Mesenchymal stem cell (in vitro differentiated cells and primary cell): ENCODE measurements at regions not wholly inside any gene's neighbourhood (a gene's known extent, or its start where the extent isn't known, plus 50 kb on each side); places are given as distances from the start of the nearest gene placed in this dataset.

Source experiments
- DNase-seq: peaks from one replicate; pipeline ENCODE4 v3.0.0-alpha.2; 2013
- H2AFZ ChIP-seq: one replicate; pipeline ENCODE4 v1.6.1; 2013; ENCODE audit warnings: low read depth, mild to moderate bottlenecking, control low read depth, inconsistent platforms, low read length, moderate library complexity
- H2AK5ac ChIP-seq: 2 replicates; pipeline ENCODE4 v1.6.1; 2013; ENCODE audit warnings: low read length, moderate library complexity, mild to moderate bottlenecking, inconsistent platforms; ENCODE audit not compliant: severe bottlenecking
- H2BK120ac ChIP-seq: one replicate; pipeline ENCODE4 v1.6.1; 2013; ENCODE audit warnings: low read depth, mild to moderate bottlenecking, inconsistent platforms, low read length, moderate library complexity
- H2BK12ac ChIP-seq, 2 experiments: one replicate each; pipeline ENCODE4 v1.6.1; 2013; ENCODE audit warnings: inconsistent platforms in 2 of 2, low read length in 2 of 2, mild to moderate bottlenecking in 2 of 2, moderate library complexity in 2 of 2, control low read depth in 1 of 2
- H2BK15ac ChIP-seq: one replicate; pipeline ENCODE4 v1.6.1; 2013; ENCODE audit warnings: mild to moderate bottlenecking, low read depth, inconsistent platforms; ENCODE audit not compliant: poor library complexity, severe bottlenecking
- H2BK5ac ChIP-seq: 2 replicates; pipeline ENCODE4 v1.6.1; 2013; ENCODE audit warnings: low read depth, mild to moderate bottlenecking, low read length, control low read depth, inconsistent platforms; ENCODE audit not compliant: poor library complexity, severe bottlenecking
- H3K14ac ChIP-seq, 2 experiments: one replicate each; pipeline ENCODE4 v1.6.1; 2013; ENCODE audit warnings: inconsistent platforms in 2 of 2, low read length in 2 of 2, control low read depth in 1 of 2, mild to moderate bottlenecking in 1 of 2, moderate library complexity in 1 of 2
- H3K18ac ChIP-seq, 2 experiments: one replicate each; pipeline ENCODE4 v1.6.1; 2013; ENCODE audit warnings: inconsistent platforms in 2 of 2, low read length in 2 of 2, control low read depth in 1 of 2, low read depth in 1 of 2, mild to moderate bottlenecking in 1 of 2
- H3K23ac ChIP-seq, 2 experiments: one replicate each; pipeline ENCODE4 v1.6.1; 2013; ENCODE audit warnings: inconsistent platforms in 2 of 2, low read length in 2 of 2, mild to moderate bottlenecking in 2 of 2, moderate library complexity in 2 of 2, control low read depth in 1 of 2
- H3K27ac ChIP-seq: 2 replicates; pipeline ENCODE4 v1.5.1; 2013; ENCODE audit warnings: mild to moderate bottlenecking, moderate library complexity, low read length, control low read depth, inconsistent platforms; ENCODE audit not compliant: poor library complexity, severe bottlenecking
- H3K27me3 ChIP-seq, 2 experiments: 2 replicates each; pipeline versions ENCODE4 v1.6.1 to v1.7.0; 2013; ENCODE audit warnings: low read length in 2 of 2, mild to moderate bottlenecking in 2 of 2, moderate library complexity in 2 of 2, control low read depth in 1 of 2, inconsistent platforms in 1 of 2; ENCODE audit not compliant: control insufficient read depth in 1 of 2, insufficient read depth in 1 of 2
- H3K36me3 ChIP-seq, 2 experiments: 2 replicates each; pipeline versions ENCODE4 v1.6.1 to v1.7.0; 2013; ENCODE audit warnings: low read length in 2 of 2, control low read depth in 1 of 2, inconsistent platforms in 1 of 2, low read depth in 1 of 2, mild to moderate bottlenecking in 1 of 2; ENCODE audit not compliant: insufficient read depth in 2 of 2, control insufficient read depth in 1 of 2
- H3K4ac ChIP-seq, 2 experiments: one replicate each; pipeline ENCODE4 v1.6.1; 2013; ENCODE audit warnings: inconsistent platforms in 2 of 2, low read length in 2 of 2, mild to moderate bottlenecking in 2 of 2, moderate library complexity in 2 of 2, control low read depth in 1 of 2, low read depth in 1 of 2
- H3K4me1 ChIP-seq: 2 replicates; pipeline ENCODE4 v1.6.1; 2013; ENCODE audit warnings: low read depth, low read length, control low read depth; ENCODE audit not compliant: control insufficient read depth, insufficient read depth
- H3K4me2 ChIP-seq: 2 replicates; pipeline ENCODE4 v1.6.1; 2013; ENCODE audit warnings: low read length, mild to moderate bottlenecking, inconsistent platforms; ENCODE audit not compliant: poor library complexity, severe bottlenecking
- H3K4me3 ChIP-seq, 2 experiments: 2 replicates each; pipeline versions ENCODE4 v1.5.1 to v1.7.0; 2013; ENCODE audit warnings: low read length in 2 of 2, mild to moderate bottlenecking in 2 of 2, control low read depth in 1 of 2, low read depth in 1 of 2; ENCODE audit not compliant: insufficient read depth in 1 of 2
- H3K79me1 ChIP-seq: replicated peaks from 2 replicates; pipeline ENCODE4 v1.6.1; 2013; ENCODE audit warnings: mild to moderate bottlenecking, control low read depth, low read length, inconsistent platforms; ENCODE audit not compliant: poor library complexity, severe bottlenecking
- H3K9ac ChIP-seq: 2 replicates; pipeline ENCODE4 v1.7.0; 2013; ENCODE audit warnings: mild to moderate bottlenecking, low read length, moderate library complexity
- H3K9me3 ChIP-seq: 2 replicates; pipeline ENCODE4 v1.7.0; 2013; ENCODE audit warnings: mild to moderate bottlenecking, low read length; ENCODE audit not compliant: control insufficient read depth
- H4K8ac ChIP-seq: one replicate; pipeline ENCODE4 v1.6.1; 2013; ENCODE audit warnings: inconsistent platforms, mild to moderate bottlenecking, low read length, moderate library complexity
- H4K91ac ChIP-seq: one replicate; pipeline ENCODE4 v1.6.1; 2013; ENCODE audit warnings: mild to moderate bottlenecking, low read length, inconsistent platforms
- WGBS: methylation state at CpG from one replicate; pipeline ENCODE4 v1.1.7; 2013; ENCODE audit warnings: mixed read lengths; 5-methylcytosine and 5-hydroxymethylcytosine counted together

DNA sequence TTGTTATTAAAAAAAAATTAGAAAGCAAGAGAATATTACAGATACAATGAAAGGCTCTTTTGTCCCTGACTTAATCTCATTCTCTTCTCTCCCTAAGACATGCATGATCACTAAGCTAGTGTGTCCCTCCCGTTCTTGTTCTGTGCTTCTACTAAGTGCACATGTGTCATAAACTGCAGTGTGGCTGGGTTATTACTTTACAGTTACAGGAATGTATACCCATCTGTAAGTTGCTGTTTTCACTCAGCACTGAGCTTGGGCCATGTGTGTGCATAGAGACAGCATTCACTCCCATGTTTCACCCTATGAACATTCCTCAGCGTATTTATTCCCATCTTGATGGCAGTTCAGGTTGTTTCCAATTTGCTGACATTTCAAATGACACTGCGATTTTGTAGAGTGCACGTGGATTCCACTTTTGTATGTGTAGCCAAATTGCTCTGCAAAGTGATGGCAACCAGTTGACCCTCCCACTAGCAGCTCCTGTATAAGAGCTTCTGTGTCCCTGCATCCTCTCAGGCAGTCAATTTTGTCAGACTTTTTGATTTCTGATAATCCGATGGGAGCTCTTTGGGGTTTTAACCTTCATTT is 145.8 kb upstream of the UBE2E1 start:
- Histone ChIP-seq H2BK5ac (no peak overlapping the region), H2AFZ (no peak overlapping the region), H3K4me1 (no peaks in the 10 kb centered on the region), H4K91ac (no peak overlapping the region), H3K23ac (no peak overlapping the region), H2AK5ac (no peak overlapping the region), H2BK12ac (peak overlapping the region in 1 of 2 experiments; percentile 24), H3K27me3 (no peaks in the 10 kb centered on the region), H3K4me2 (no peak overlapping the region), H3K36me3 (no peaks in the 10 kb centered on the region), H4K8ac (no peak overlapping the region), H2BK15ac (no peak overlapping the region), H3K9me3 (peaks cover 9% of the 10 kb centered on the region), H3K4ac (no peak overlapping the region), H3K4me3 (no peak overlapping the region), H3K18ac (no peak overlapping the region), H3K14ac (no peak overlapping the region), H3K79me1 (no peaks in the 10 kb centered on the region), H3K9ac (no peak overlapping the region), H2BK120ac (no peak overlapping the region), H3K27ac (no peak overlapping the region)
- DNase-seq: no peak
- WGBS: 91% methylated on average over 4 of the region's 5 CpGs

DNA sequence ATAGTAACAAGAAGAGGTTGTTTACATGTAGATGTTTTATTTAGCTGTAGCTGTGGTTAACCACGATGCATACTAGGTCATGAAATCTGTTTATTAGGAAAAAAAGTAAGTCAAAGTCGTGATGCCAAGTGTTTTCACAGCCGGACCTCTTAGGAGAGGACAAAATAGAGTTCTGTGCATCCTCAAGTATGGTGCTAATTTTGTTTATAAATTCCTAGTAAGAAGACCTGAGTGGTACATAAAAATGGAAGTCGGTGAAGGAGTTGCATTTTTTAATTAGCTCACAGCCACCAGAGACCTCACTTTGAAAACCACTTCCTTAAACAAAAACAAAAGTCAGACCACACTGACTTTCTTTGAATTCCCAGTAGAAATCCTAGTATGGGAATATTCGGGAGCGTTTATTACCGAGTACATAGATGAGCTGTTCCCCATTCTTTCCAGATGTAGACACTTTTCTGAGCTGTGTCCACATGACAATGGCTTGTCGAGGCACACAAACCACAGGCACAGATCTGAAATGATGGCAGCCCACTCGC is 143.6 kb upstream of the UBE2E1 start:
- Histone ChIP-seq H3K18ac (peak overlapping the region in 1 of 2 experiments; percentile 37), H2BK12ac (no peak overlapping the region), H3K14ac (no peak overlapping the region), H3K9me3 (no peaks in the 10 kb centered on the region), H4K8ac (no peak overlapping the region), H3K27ac (no peak overlapping the region), H4K91ac (no peak overlapping the region), H3K79me1 (no peaks in the 10 kb centered on the region), H3K4me3 (no peak overlapping the region), H2BK120ac (no peak overlapping the region), H2AK5ac (no peak overlapping the region), H2AFZ (no peak overlapping the region), H3K9ac (no peak overlapping the region), H3K4ac (no peak overlapping the region), H3K23ac (no peak overlapping the region), H2BK5ac (no peak overlapping the region), H3K36me3 (no peaks in the 10 kb centered on the region), H3K27me3 (no peaks in the 10 kb centered on the region), H3K4me2 (no peak overlapping the region), H3K4me1 (no peaks in the 10 kb centered on the region), H2BK15ac (no peak overlapping the region)
- DNase-seq: peak; percentile 93
- 17% methylated on average over 8 of the region's 9 CpGs for WGBS

DNA sequence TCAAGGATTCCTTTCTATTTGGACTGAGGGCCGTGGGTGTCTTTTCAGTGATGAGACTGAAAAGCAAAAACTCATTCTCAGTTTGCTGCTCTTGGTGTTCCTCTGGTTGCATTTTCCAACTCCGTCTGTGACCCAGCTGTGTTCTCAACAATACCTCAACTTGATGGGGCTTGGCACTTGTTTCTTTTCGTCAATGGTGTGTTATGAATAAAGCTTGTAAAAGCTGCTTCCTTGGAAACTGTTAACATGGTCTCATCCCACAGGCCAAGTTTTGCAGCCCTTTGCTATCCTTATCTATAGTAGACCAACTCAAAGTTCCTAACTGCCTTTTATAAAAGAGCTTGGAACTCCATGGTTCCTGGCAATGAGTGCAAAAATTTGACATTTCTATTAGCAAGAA is 142.5 kb upstream of the UBE2E1 start:
- no peaks in the 10 kb centered on the region for H3K36me3 ChIP-seq
- H4K8ac ChIP-seq: no peak overlapping the region
- no peak overlapping the region for H2BK12ac ChIP-seq

DNA sequence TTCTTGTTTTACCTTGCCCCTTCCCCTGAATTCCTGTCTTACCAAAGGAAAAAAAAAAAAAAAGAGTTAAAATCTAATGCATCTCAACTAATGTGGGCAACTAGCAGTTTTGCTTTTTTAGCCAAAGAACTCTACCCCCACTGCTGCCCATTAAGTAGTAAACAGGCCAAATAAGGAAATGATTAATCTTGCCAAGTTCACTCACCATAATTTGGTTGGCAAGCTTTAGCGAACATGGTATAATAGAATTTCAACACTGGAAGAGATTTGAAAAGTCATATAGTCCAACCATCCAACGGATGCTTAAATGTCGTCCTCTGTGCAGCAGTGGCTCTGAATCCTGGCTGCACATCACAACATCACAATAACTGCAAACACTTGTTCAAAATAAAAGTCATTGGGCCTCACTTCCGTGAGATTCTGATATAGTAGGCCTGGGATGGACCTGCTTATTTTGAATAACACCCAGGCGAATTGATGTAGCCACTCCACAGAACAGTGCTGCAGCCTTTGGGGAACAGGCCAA is 142.0 kb upstream of the UBE2E1 start:
- Histone ChIP-seq H3K4me3 (no peak overlapping the region), H3K4me1 (peaks cover 4% of the 10 kb centered on the region), H2BK5ac (no peak overlapping the region), H2BK120ac (no peak overlapping the region), H2AK5ac (no peak overlapping the region), H4K91ac (no peak overlapping the region), H2BK15ac (no peak overlapping the region), H3K79me1 (no peaks in the 10 kb centered on the region), H3K27ac (no peak overlapping the region), H2BK12ac (no peak overlapping the region), H3K23ac (no peak overlapping the region), H3K27me3 (no peaks in the 10 kb centered on the region), H2AFZ (no peak overlapping the region), H3K18ac (no peak overlapping the region), H3K36me3 (no peaks in the 10 kb centered on the region), H3K4ac (no peak overlapping the region), H3K9ac (no peak overlapping the region), H3K14ac (no peak overlapping the region), H3K9me3 (no peaks in the 10 kb centered on the region), H3K4me2 (no peak overlapping the region), H4K8ac (no peak overlapping the region)
- no peak for DNase-seq
- 95% methylated on average over 5 of the region's 5 CpGs for WGBS

More for the DNA sequence above, 142.5 kb upstream of the UBE2E1 start:
- H2BK5ac ChIP-seq: no peak overlapping the region
- no peak overlapping the region for H3K23ac ChIP-seq
- no peak overlapping the region for H3K4me3 ChIP-seq
- no peak overlapping the region for H3K4ac ChIP-seq
- no peak overlapping the region for H2AK5ac ChIP-seq
- H4K91ac ChIP-seq: no peak overlapping the region
- no peak overlapping the region for H3K4me2 ChIP-seq
- no peak overlapping the region for H2BK15ac ChIP-seq
- peaks cover 2% of the 10 kb centered on the region for H3K4me1 ChIP-seq
- no peak overlapping the region for H3K9ac ChIP-seq
- peak overlapping the region in 1 of 2 experiments; percentile 59 for H3K18ac ChIP-seq
- no peaks in the 10 kb centered on the region for H3K79me1 ChIP-seq
- no peak overlapping the region for H3K14ac ChIP-seq
- no peaks in the 10 kb centered on the region for H3K9me3 ChIP-seq
- no peak for DNase-seq
- no peak overlapping the region for H2AFZ ChIP-seq
- H3K27me3 ChIP-seq: no peaks in the 10 kb centered on the region
- no peak overlapping the region for H3K27ac ChIP-seq
- H2BK120ac ChIP-seq: no peak overlapping the region
- WGBS: 86% methylated on average over 1 of the region's 3 CpGs
